ENCODE measurements at regions not wholly inside any gene's neighbourhood (a gene's known extent, or its start where the extent isn't known, plus 50 kb on each side); places are given as distances from the start of the nearest gene placed in this dataset.

DNA sequence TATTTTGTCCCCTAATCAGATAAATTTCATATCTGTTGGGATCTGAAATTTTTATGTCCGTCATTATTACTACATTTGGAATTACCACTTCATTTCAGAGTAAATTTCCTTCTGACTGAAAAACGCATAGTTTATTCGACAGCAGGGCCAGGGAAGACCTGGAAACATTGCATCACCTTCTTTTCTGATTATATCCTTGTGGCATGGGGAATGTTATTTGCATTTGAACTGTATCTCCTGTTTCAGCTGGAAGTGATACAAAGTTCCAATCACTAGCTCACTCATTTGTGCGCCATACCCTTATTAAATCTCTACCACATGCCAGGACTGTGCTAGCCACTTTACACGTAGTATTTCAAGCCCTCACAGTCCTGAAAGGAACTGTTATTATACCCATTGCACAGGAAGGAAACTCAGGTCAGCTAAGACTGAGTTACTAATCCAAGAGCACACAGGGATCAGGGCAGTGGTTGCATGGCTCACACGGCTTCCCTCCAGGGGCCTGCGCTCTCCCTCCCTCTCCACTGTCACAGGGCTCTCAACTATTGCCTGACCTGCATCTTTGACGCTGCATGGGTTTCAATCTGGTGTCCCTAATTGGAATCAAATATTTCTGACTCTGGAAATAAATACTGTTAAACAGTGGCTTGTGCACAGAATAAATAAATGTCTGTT lies 84.4 kb upstream of the NANOS1 start:
- Histone ChIP-seq H2BK20ac (ENCODE audit: low read length) (peak overlapping the region; percentile 95), H4K8ac (ENCODE audit: extremely low read depth, insufficient read depth, low read length) (no peak overlapping the region), H3K4me1 (replicated peaks in 1 of 4; ENCODE audit: control insufficient read depth in 3 of 4, insufficient read depth in 4 of 4, low read length in 3 of 4) (peaks cover 2 to 8% (median 7%) of the 10 kb centered on the region in 4 experiments; a peak in 4 of 7 replicates), H3K4me3 (ENCODE audit: extremely low read depth in 1 of 4, insufficient read depth in 2 of 4, low read depth in 3 of 4, low read length in 4 of 4) (no peak overlapping the region), H3K23ac (ENCODE audit: insufficient read length) (no peak overlapping the region), H3K4ac (replicated peaks; ENCODE audit: insufficient read length, low read depth, low read length) (no peak overlapping the region), H2AK5ac (ENCODE audit: low read depth, low read length) (no peak overlapping the region), H3K18ac (ENCODE audit: extremely low read depth, low read length) (peak overlapping the region; percentile 75), H3K79me1 (ENCODE audit: low read depth, low read length) (no peaks in the 10 kb centered on the region), H2BK15ac (ENCODE audit: low read length) (0 out of 2 replicates have a peak overlapping the region, but pooled peaks have one; percentile 92), H3K56ac (replicated peaks; ENCODE audit: insufficient read length, low read depth, low read length) (no peak overlapping the region), H4K91ac (replicated peaks; ENCODE audit: insufficient read length, low read length) (peak overlapping the region; percentile 92), H3K36me3 (ENCODE audit: control insufficient read depth in 2 of 4, insufficient read depth in 4 of 4, low read length in 3 of 4) (no peaks in the 10 kb centered on the region), H3K9ac (replicated peaks in 1 of 4; ENCODE audit: extremely low read depth in 1 of 4, low read depth in 3 of 4, low read length in 3 of 4) (no peak overlapping the region), H3K4me2 (ENCODE audit: insufficient read depth in 1 of 2, low read depth in 2 of 2, low read length in 2 of 2) (peak overlapping the region; percentile 20 to 29; a peak in 1 of 4 replicates), H2AFZ (ENCODE audit: low read length) (peak overlapping the region; percentile 27), H3K23me2 (ENCODE audit: low read depth, low read length) (no peaks in the 10 kb centered on the region), H3K27me3 (replicated peaks in 1 of 4; ENCODE audit: control insufficient read depth in 3 of 4, extremely low read depth in 1 of 4, insufficient read depth in 3 of 4, low read length in 3 of 4) (no peaks in the 10 kb centered on the region), H2BK120ac (replicated peaks; ENCODE audit: low read depth, low read length) (no peak overlapping the region), H4K5ac (ENCODE audit: insufficient read length, low read depth, low read length) (peak overlapping the region; percentile 20), H4K20me1 (replicated peaks in 1 of 2; ENCODE audit: control insufficient read depth in 1 of 2, insufficient read depth in 2 of 2, low read length in 2 of 2) (no peaks in the 10 kb centered on the region), H3K9me3 (ENCODE audit: insufficient read depth in 2 of 2, low read depth in 1 of 2, low read length in 1 of 2) (no peaks in the 10 kb centered on the region), H3K14ac (ENCODE audit: insufficient read length) (no peak overlapping the region), H2BK12ac (ENCODE audit: low read depth, low read length) (peak overlapping the region; percentile 93), H2BK5ac (ENCODE audit: low read depth, low read length) (peak overlapping the region; percentile 49; the same call in 1 of the 2 replicates), H3K27ac (ENCODE audit: low read depth, low read length) (no peak overlapping the region), H3K79me2 (ENCODE audit: control insufficient read depth in 1 of 2, insufficient read depth in 2 of 2, low read length in 2 of 2) (no peaks in the 10 kb centered on the region)
- WGBS, 2 experiments (ENCODE audit: extremely low coverage in 1 of 2, insufficient coverage in 1 of 2, insufficient read length in 1 of 2, insufficient replicate concordance in 2 of 2, low coverage in 1 of 2, low lambda C conversion rate in 2 of 2, missing lambda C conversion rate in 1 of 2): 77% methylated on average over 8 of the region's 8 CpGs; no CpG with 5 or more reads in 1 of the 2 experiments
- CTCF ChIA-PET (ENCODE audit: partially characterized antibody): interaction anchor here (1.7 kb wide), 1 partner anchor 11 kb away, joined by 4 read pairs; no protein-coding TSS in a partner anchor
- FAIRE-seq (no peak), DNase-seq (ENCODE audit: low read depth in 1 of 2, low spot score in 2 of 2) (no peak)
- peak; percentile 86 for TF ChIP-seq CEBPB (IDR thresholded peaks at IDR 0.05; ENCODE audit: low read depth, low read length)
- peak; percentile 70; the same call in 1 of the 2 replicates for TF ChIP-seq KDM1A (IDR thresholded peaks at IDR 0.05; ENCODE audit: borderline replicate concordance, low read length)
- no peak for TF ChIP-seq BRCA1 (IDR thresholded peaks at IDR 0.05; ENCODE audit: low read depth, low read length)
- no peak for TF ChIP-seq CBX5 (IDR thresholded peaks at IDR 0.05; ENCODE audit: low read depth, low read length)
- POLR2A ChIA-PET (ENCODE audit: partially characterized antibody): no interaction called here

All from H1 (cell line).